ENCODE measurements at regions not wholly inside any gene's neighbourhood (a gene's known extent, or its start where the extent isn't known, plus 50 kb on each side); places are given as distances from the start of the nearest gene placed in this dataset.

DNA sequence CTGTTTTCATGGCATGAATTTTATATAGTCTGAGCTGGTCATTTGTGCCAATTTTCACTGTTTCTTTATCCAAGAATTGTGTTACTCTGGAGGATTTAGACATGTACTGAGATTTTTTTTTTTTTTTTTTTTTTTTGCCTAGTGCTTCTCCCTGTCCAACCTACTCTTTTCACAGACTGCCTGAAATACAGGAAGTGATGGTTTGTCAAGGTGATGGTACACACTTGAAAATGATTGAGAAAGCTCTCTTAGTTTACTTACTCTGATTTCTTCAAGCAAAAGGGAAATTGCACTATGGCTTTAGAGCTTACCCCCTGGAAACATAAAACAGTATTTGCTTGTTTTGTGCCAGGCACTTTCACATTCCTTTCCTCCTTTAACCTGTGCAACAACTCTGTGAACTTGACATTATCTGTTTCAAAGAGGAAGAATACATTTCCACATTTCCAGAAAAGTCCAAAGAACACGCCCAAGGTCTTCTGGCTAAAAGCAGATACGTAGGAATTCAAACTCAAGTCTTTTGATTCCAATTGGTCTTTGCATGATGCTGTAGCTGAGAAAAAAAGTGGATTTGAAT, 181.1 kb downstream of the SLC15A5 start:
- TF ChIP-seq POLR2AphosphoS5 (IDR thresholded peaks at IDR 0.05; ENCODE audit: borderline replicate concordance, low read depth, low read length), result no peak
- TF ChIP-seq EZH2 (IDR thresholded peaks at IDR 0.05), result no peak
- TF ChIP-seq FOXP2 (optimal IDR thresholded peaks at IDR 0.05; ENCODE audit: control extremely low read depth, extremely low read length, insufficient read depth), result no peak
